Suprapubic skin (tissue), 3 donors: ENCODE measurements at regions not wholly inside any gene's neighbourhood (a gene's known extent, or its start where the extent isn't known, plus 50 kb on each side); places are given as distances from the start of the nearest gene placed in this dataset.

ENCODE experiments used
- CTCF ChIP-seq, 2 donors: fragments of 200-600 bp in 1 of 2; fragments of 450-650 bp in 1 of 2; sonication (generic) in 1 of 2; IDR thresholded peaks; one replicate each; pipeline ENCODE4 v1.5.1; 2016 to 2019; ENCODE audit warnings: antibody characterized with exemption in 2 of 2, mild to moderate bottlenecking in 1 of 2, moderate library complexity in 1 of 2
- EP300 ChIP-seq: sonication (generic); formaldehyde crosslinking; IDR thresholded peaks from one replicate; pipeline ENCODE4 v1.6.1; 2017; ENCODE audit warnings: antibody characterized with exemption

DNA sequence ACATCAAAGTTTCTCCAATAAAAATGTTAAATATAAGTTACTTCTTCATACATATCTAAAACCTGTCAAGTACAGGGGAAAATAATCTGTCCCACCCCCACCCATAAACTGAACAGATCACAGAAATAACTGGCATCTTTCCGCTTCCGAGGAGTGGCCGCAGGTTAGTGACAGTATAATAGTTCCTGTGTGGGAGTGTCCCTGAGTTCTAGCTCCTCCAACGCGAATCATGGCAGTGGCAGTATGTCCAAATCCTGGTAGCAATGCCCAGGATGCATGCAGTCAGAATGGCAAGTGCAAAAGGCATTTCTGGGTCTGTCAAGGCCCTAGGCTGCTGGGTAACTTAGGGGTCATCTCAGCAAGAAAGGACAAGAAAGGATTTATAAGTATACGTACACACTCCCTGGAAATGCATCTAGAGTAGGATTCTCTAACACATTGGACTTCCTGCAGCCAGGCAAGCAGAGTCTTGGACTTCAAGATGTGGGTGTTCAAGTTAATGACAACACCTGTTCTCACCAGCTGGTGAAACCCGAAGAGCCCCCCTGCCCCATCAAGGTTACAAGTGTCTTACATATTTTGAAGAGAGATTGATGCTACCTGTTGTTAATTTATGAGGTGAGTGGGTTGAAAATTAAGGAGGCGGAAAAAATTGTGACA lies 94.4 kb upstream of the COL1A2 start:
- TF ChIP-seq EP300 (no peak), CTCF (IDR thresholded peaks at IDR 0.05) (no peak)
